CD4-positive, alpha-beta memory T cell (primary cell): ENCODE measurements at regions not wholly inside any gene's neighbourhood (a gene's known extent, or its start where the extent isn't known, plus 50 kb on each side); places are given as distances from the start of the nearest gene placed in this dataset.
"Not testable (repeated sequence)": the region's sequence is repeated elsewhere in the genome, so short reads cannot be mapped to it uniquely, and the experiment has no call there.

Experiments used
- CTCF ChIA-PET: fragments of 350-600 bp; sonication (Branson Sonifier 250); formaldehyde crosslinking; loops from one replicate; lab custom pipeline; 2021; ENCODE audit warnings: inconsistent platforms; ENCODE audit not compliant: partially characterized antibody; lab: Charles Lee
- POLR2A ChIA-PET: fragments of 350-600 bp; sonication (Branson Sonifier 250); formaldehyde crosslinking; loops from one replicate; lab custom pipeline; 2021; ENCODE audit not compliant: partially characterized antibody; lab: Charles Lee
- DNase-seq, 5 donors: peaks; one replicate each; pipeline versions ENCODE4 v3.0.0 to v3.0.0-alpha.2; 2020 to 2022; ENCODE audit warnings: mixed read lengths in 1 of 5
- H3K27ac ChIP-seq: one replicate; pipeline ENCODE4 v1.7.0; 2013; ENCODE audit warnings: low read depth, low read length
- H3K27me3 ChIP-seq: 2 replicates; pipeline ENCODE4 v1.7.0; 2013; ENCODE audit warnings: mild to moderate bottlenecking, low read length, moderate library complexity; ENCODE audit not compliant: insufficient read depth
- H3K36me3 ChIP-seq: 2 replicates; pipeline ENCODE4 v1.7.0; 2013; ENCODE audit warnings: mild to moderate bottlenecking, low read length, moderate library complexity; ENCODE audit not compliant: insufficient read depth
- H3K4me1 ChIP-seq: 2 replicates; pipeline ENCODE4 v1.7.0; 2013; ENCODE audit warnings: mild to moderate bottlenecking, low read length, moderate library complexity; ENCODE audit not compliant: insufficient read depth
- H3K4me3 ChIP-seq, 2 donors: one replicate each; pipeline ENCODE4 v1.7.0; 2013; ENCODE audit warnings: low read length in 2 of 2, mild to moderate bottlenecking in 1 of 2
- H3K9me3 ChIP-seq, 2 donors: one replicate each; pipeline ENCODE4 v1.7.0; 2013; ENCODE audit warnings: low read length in 2 of 2, control low read depth in 1 of 2; ENCODE audit not compliant: control insufficient read depth in 1 of 2
- H3K27ac Mint-ChIP-seq, 7 donors: one replicate each; pipeline ENCODE4 v1.8.0; 2020 to 2021; ENCODE audit warnings: mixed read lengths in 7 of 7, mild to moderate bottlenecking in 6 of 7, inconsistent platforms in 3 of 7, moderate library complexity in 3 of 7
- H3K27me3 Mint-ChIP-seq, 2 donors: one replicate each; pipeline ENCODE4 v1.8.0; 2020 to 2021; ENCODE audit warnings: mixed read lengths in 2 of 2
- H3K36me3 Mint-ChIP-seq, 2 donors: one replicate each; pipeline ENCODE4 v1.8.0; 2020 to 2021; ENCODE audit warnings: mixed read lengths in 2 of 2, inconsistent platforms in 1 of 2, mild to moderate bottlenecking in 1 of 2
- H3K4me1 Mint-ChIP-seq, 4 donors: one replicate each; pipeline ENCODE4 v1.8.0; 2020 to 2021; ENCODE audit warnings: mixed read lengths in 4 of 4, mild to moderate bottlenecking in 1 of 4
- H3K4me3 Mint-ChIP-seq, 8 donors: one replicate each; pipeline ENCODE4 v1.8.0; 2020 to 2021; ENCODE audit warnings: mixed read lengths in 8 of 8, mild to moderate bottlenecking in 7 of 8, moderate library complexity in 6 of 8, inconsistent platforms in 3 of 8
- H3K9me3 Mint-ChIP-seq, 8 donors: one replicate each; pipeline ENCODE4 v1.8.0; 2020 to 2021; ENCODE audit warnings: mixed read lengths in 8 of 8, mild to moderate bottlenecking in 5 of 8, inconsistent platforms in 3 of 8, moderate library complexity in 1 of 8
- intact Hi-C: fragments of 100-400 bp; cut with micrococcal nuclease; formaldehyde crosslinking; loops from one replicate; pipeline ENCODE4 v1.15.1; 2023

DNA sequence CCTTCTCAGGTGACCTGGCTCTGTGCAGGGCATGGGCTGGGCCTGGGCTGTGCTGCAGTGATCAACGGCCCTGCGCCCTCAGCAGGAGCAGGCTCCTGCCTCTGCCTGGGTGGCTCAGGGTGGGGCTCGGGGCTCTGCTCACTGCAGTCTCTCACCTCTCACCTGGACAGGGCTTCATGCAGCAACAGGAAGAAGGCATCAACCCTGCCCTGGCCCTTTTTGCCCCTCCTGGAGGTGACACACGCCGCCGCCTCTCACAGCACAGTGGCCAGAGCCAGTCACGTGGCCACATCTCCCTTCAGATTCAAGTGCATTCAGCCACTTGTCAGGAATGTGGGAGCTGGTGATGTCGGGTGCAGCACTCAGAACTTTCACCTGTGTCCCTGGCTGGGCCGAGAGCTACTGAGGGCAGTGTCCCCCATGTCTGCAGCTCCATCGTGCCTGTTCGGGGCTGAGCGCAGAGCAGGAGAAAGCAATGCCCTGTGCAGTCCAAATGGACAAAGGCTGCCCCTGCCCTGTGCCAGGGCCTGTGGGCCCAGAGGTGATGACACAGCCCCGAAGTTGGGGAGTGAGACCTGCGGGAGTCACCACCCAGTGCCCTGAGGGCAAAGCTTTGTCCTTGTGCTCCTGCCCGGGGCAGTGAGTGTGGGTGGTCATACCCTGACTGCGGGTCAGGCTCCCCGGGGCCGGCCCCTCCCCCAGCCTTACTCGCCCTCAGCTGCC lies 314.0 kb downstream of the PTPRU start:
- H3K4me1 ChIP-seq: no peaks in the 10 kb centered on the region
- H3K36me3 Mint-ChIP-seq: no peaks in the 10 kb centered on the region
- H3K27ac ChIP-seq: no peak overlapping the region
- ChIA-PET POLR2A (no interaction called here), CTCF (no interaction called here)
- no peak overlapping the region for H3K27ac Mint-ChIP-seq
- no peaks in the 10 kb centered on the region for H3K4me1 Mint-ChIP-seq
- no peak overlapping the region for H3K4me3 ChIP-seq
- H3K9me3 Mint-ChIP-seq: no peaks in the 10 kb centered on the region
- DNase-seq: no peak
- peaks cover 0 to 2% of the 10 kb centered on the region in 2 donors for H3K27me3 Mint-ChIP-seq
- intact Hi-C loops: no loop called here
- H3K4me3 Mint-ChIP-seq: no peak overlapping the region
- no peaks in the 10 kb centered on the region for H3K36me3 ChIP-seq
- no peaks in the 10 kb centered on the region for H3K9me3 ChIP-seq
- H3K27me3 ChIP-seq: no peaks in the 10 kb centered on the region

GRCh38 chr1:29549728-29550118 lies 313.4 kb downstream of the PTPRU start:
- H3K36me3 Mint-ChIP-seq, H3K27ac Mint-ChIP-seq, H3K9me3 ChIP-seq, H3K27me3 Mint-ChIP-seq, H3K27ac ChIP-seq, H3K4me3 ChIP-seq, H3K4me1 ChIP-seq, H3K36me3 ChIP-seq, POLR2A ChIA-PET, CTCF ChIA-PET, DNase-seq, H3K9me3 Mint-ChIP-seq, H3K4me1 Mint-ChIP-seq, intact Hi-C loops, H3K4me3 Mint-ChIP-seq, H3K27me3 ChIP-seq: not testable (repeated sequence)

DNA sequence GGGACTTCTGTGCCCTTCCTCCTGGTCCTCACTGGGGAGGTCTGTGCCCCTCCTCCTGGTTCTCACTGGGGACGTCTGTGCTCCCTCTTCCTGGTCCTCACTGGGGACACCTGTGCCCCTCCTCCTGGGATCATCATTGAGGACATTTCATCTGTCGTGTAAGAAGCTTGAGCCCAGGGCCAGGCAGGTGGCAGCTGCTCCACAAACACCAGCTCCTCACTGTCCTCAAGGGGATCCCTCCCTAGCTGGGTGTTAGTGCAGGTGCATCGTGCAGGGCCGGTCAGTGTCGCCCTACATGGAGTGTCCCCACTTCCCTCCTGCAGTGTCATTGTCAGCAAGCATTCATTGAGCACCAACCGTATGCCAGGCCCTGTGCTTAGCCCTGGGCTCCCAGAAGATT lies 312.7 kb downstream of the PTPRU start:
- DNase-seq: no peak
- Mint-ChIP-seq H3K9me3 (peaks cover 0 to 3% (median 0%) of the 10 kb centered on the region in 8 donors), H3K4me1 (no peaks in the 10 kb centered on the region), H3K27ac (no peak overlapping the region), H3K4me3 (no peak overlapping the region), H3K36me3 (no peaks in the 10 kb centered on the region), H3K27me3 (peaks cover 0 to 4% of the 10 kb centered on the region in 2 donors)
- Histone ChIP-seq H3K27ac (no peak overlapping the region), H3K4me1 (no peaks in the 10 kb centered on the region), H3K4me3 (no peak overlapping the region), H3K36me3 (no peaks in the 10 kb centered on the region), H3K9me3 (no peaks in the 10 kb centered on the region), H3K27me3 (no peaks in the 10 kb centered on the region)
- intact Hi-C loops: no loop called here
- POLR2A ChIA-PET: no interaction called here
- CTCF ChIA-PET: no interaction called here

DNA sequence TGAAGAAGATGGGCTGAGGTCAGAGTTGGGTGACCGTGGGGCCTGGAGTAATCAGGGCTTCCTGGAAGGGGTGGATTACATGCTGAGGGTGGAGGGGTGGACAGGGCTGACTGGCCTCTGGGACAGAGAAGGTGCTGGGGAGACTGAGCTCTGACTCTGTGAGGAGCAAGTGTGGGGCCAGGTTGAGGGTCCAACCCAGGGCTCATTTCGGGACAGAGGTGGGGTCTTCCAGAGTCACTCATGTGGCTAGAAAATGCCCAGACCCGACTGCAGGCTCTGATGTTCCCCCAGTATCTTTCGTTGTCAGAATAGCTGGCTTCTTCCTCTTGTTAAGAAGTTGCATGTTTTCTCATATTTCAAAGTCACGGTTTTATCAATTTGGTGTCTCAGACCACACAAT lies 311.8 kb downstream of the PTPRU start:
- Histone ChIP-seq H3K9me3 (no peaks in the 10 kb centered on the region), H3K36me3 (no peaks in the 10 kb centered on the region), H3K27ac (no peak overlapping the region), H3K27me3 (no peaks in the 10 kb centered on the region), H3K4me1 (no peaks in the 10 kb centered on the region), H3K4me3 (no peak overlapping the region)
- no peak overlapping the region for H3K4me3 Mint-ChIP-seq
- H3K27me3 Mint-ChIP-seq: peaks cover 0 to 4% of the 10 kb centered on the region in 2 donors
- H3K4me1 Mint-ChIP-seq: no peaks in the 10 kb centered on the region
- no peaks in the 10 kb centered on the region for H3K36me3 Mint-ChIP-seq
- DNase-seq: no peak
- intact Hi-C loops: no loop called here
- CTCF ChIA-PET: no interaction called here
- POLR2A ChIA-PET: no interaction called here
- peaks cover 0 to 3% (median 0%) of the 10 kb centered on the region in 8 donors for H3K9me3 Mint-ChIP-seq
- no peak overlapping the region for H3K27ac Mint-ChIP-seq

DNA sequence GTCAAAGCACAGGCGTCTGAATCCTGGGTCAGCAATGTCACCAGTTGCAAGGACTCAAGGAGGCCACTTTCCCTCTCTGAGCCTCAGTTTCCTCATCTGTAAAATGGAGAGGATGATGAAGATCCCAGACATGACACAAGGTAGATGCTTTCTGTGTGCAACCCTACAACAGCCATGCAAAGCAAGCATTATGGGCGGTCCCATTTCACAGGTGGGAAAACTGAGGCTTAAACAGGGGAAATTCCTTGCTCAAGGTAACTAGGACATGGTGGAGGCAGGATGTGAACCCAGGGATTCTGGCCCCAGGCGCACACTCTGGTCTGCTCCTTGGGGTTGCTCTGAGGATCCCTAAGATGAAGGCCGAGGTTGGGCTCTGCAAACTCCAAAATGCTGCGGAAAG lies 311.0 kb downstream of the PTPRU start:
- no peak overlapping the region for H3K27ac ChIP-seq
- H3K36me3 Mint-ChIP-seq: no peaks in the 10 kb centered on the region
- H3K9me3 ChIP-seq: no peaks in the 10 kb centered on the region
- H3K4me3 Mint-ChIP-seq: no peak overlapping the region
- no peaks in the 10 kb centered on the region for H3K4me1 ChIP-seq
- H3K36me3 ChIP-seq: no peaks in the 10 kb centered on the region
- H3K4me3 ChIP-seq: no peak overlapping the region
- H3K4me1 Mint-ChIP-seq: no peaks in the 10 kb centered on the region
- no peaks in the 10 kb centered on the region for H3K27me3 ChIP-seq
- ChIA-PET CTCF (no interaction called here), POLR2A (no interaction called here)
- intact Hi-C loops: no loop called here
- H3K9me3 Mint-ChIP-seq: peaks cover 0 to 3% (median 0%) of the 10 kb centered on the region in 8 donors
- H3K27ac Mint-ChIP-seq: no peak overlapping the region
- no peak for DNase-seq
- H3K27me3 Mint-ChIP-seq: peaks cover 0 to 4% of the 10 kb centered on the region in 2 donors

- DNase-seq: no peak
- intact Hi-C loops: no loop called here
- H3K4me1 ChIP-seq: no peaks in the 10 kb centered on the region
- Mint-ChIP-seq H3K27me3 (peaks cover 0 to 4% of the 10 kb centered on the region in 2 donors), H3K27ac (no peak overlapping the region), H3K4me3 (no peak overlapping the region), H3K4me1 (no peaks in the 10 kb centered on the region), H3K36me3 (no peaks in the 10 kb centered on the region), H3K9me3 (peaks cover 0 to 3% (median 0%) of the 10 kb centered on the region in 8 donors)
- ChIA-PET POLR2A (no interaction called here), CTCF (interaction anchor here (0.5 kb wide), 1 partner anchor 135 kb away, joined by 3 read pairs; no protein-coding TSS in a partner anchor)
- H3K27me3 ChIP-seq: no peaks in the 10 kb centered on the region
- no peak overlapping the region for H3K4me3 ChIP-seq
- H3K27ac ChIP-seq: no peak overlapping the region
- no peaks in the 10 kb centered on the region for H3K36me3 ChIP-seq
- no peaks in the 10 kb centered on the region for H3K9me3 ChIP-seq
Measured at GRCh38 chr1:29546496-29546895, 310.2 kb downstream of the PTPRU start.

DNA sequence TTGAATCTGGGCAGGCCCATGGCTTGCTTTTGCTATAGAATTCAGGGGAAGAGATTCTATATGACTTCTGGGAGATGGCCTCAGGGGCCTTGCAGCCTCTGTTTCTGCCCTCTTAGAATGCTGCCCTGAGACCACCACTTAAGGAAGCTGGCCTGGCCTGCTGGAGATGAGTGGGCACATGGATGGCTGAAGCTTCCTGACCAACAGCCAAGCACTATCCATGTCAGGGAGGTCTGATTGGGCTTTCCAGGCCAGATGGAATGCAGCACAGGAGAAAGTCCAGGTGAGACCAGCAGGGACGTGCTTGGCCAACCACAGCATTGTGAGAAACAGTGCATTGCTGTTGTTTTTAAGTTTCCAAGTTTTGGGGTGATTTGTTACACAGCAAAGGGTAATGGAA lies 308.1 kb downstream of the PTPRU start:
- Histone ChIP-seq H3K27me3 (no peaks in the 10 kb centered on the region), H3K27ac (no peak overlapping the region), H3K4me1 (no peaks in the 10 kb centered on the region), H3K4me3 (no peak overlapping the region), H3K36me3 (no peaks in the 10 kb centered on the region), H3K9me3 (no peaks in the 10 kb centered on the region)
- H3K27ac Mint-ChIP-seq: no peak overlapping the region
- CTCF ChIA-PET: no interaction called here
- POLR2A ChIA-PET: no interaction called here
- peaks cover 0 to 3% (median 0%) of the 10 kb centered on the region in 8 donors for H3K9me3 Mint-ChIP-seq
- no peaks in the 10 kb centered on the region for H3K36me3 Mint-ChIP-seq
- H3K4me1 Mint-ChIP-seq: no peaks in the 10 kb centered on the region
- peaks cover 0 to 4% of the 10 kb centered on the region in 2 donors for H3K27me3 Mint-ChIP-seq
- no peak for DNase-seq
- H3K4me3 Mint-ChIP-seq: no peak overlapping the region
- intact Hi-C loops: no loop called here
